ENCODE measurements at regions not wholly inside any gene's neighbourhood (a gene's known extent, or its start where the extent isn't known, plus 50 kb on each side); places are given as distances from the start of the nearest gene placed in this dataset.
A peak's percentile ranks its signal among the peaks of the same experiment; 100 is the strongest.

GRCh38 chr1:184824691-184825323 is 70.1 kb upstream of the EDEM3 start:
- no peak for DNase-seq
- H3K4me3 ChIP-seq, result no peak overlapping the region
- peak overlapping the region in 1 of 2 donors; percentile 77 for H3K27ac ChIP-seq
- peaks cover 0 to 43% of the 10 kb centered on the region in 2 donors for H3K36me3 ChIP-seq
- H3K27me3 ChIP-seq, result no peaks in the 10 kb centered on the region
- TF ChIP-seq CTCF (IDR thresholded peaks at IDR 0.05), result no peak
- H3K9me3 ChIP-seq, result no peaks in the 10 kb centered on the region
- intact Hi-C loops (cut with DNase I), result no loop called here
- peaks cover 5 to 38% of the 10 kb centered on the region in 2 donors for H3K4me1 ChIP-seq
- peak; percentile 25 for ATAC-seq

GRCh38 chr1:184823080-184823479 is 68.4 kb upstream of the EDEM3 start:
- ATAC-seq (no peak), DNase-seq (no peak)
- H3K4me1 ChIP-seq, result peaks cover 5 to 38% of the 10 kb centered on the region in 2 donors
- peak overlapping the region in 1 of 2 donors; percentile 77 for H3K27ac ChIP-seq
- H3K36me3 ChIP-seq, result peaks cover 0 to 52% of the 10 kb centered on the region in 2 donors
- H3K4me3 ChIP-seq, result no peak overlapping the region
- no peak for TF ChIP-seq CTCF (IDR thresholded peaks at IDR 0.05)
- H3K27me3 ChIP-seq, result no peaks in the 10 kb centered on the region
- no peaks in the 10 kb centered on the region for H3K9me3 ChIP-seq
- intact Hi-C loops (cut with DNase I), result no loop called here

- intact Hi-C loops (cut with DNase I), result no loop called here
- H3K4me3 ChIP-seq, result no peak overlapping the region
- no peaks in the 10 kb centered on the region for H3K27me3 ChIP-seq
- ATAC-seq (no peak), DNase-seq (no peak)
- TF ChIP-seq CTCF (IDR thresholded peaks at IDR 0.05), result no peak
- peaks cover 0 to 61% of the 10 kb centered on the region in 2 donors for H3K36me3 ChIP-seq
- no peak overlapping the region for H3K27ac ChIP-seq
- peaks cover 5 to 38% of the 10 kb centered on the region in 2 donors for H3K4me1 ChIP-seq
- no peaks in the 10 kb centered on the region for H3K9me3 ChIP-seq
Measured at GRCh38 chr1:184822267-184822666, 67.6 kb upstream of the EDEM3 start.

- no peak overlapping the region for H3K27ac ChIP-seq
- H3K27me3 ChIP-seq, result no peaks in the 10 kb centered on the region
- DNase-seq, result no peak
- no peaks in the 10 kb centered on the region for H3K9me3 ChIP-seq
- H3K4me3 ChIP-seq, result no peak overlapping the region
- TF ChIP-seq CTCF (IDR thresholded peaks at IDR 0.05), result no peak
- intact Hi-C loops (cut with DNase I), result no loop called here
- H3K4me1 ChIP-seq, result peaks cover 5 to 38% of the 10 kb centered on the region in 2 donors
- no peak for ATAC-seq
- H3K36me3 ChIP-seq, result peaks cover 0 to 61% of the 10 kb centered on the region in 2 donors
Measured at GRCh38 chr1:184821658-184822057, 67.0 kb upstream of the EDEM3 start.

GRCh38 chr1:184820956-184821355 is 66.3 kb upstream of the EDEM3 start:
- no peak for TF ChIP-seq CTCF (IDR thresholded peaks at IDR 0.05)
- Histone ChIP-seq H3K27me3 (no peaks in the 10 kb centered on the region), H3K4me1 (peaks cover 0 to 31% of the 10 kb centered on the region in 2 donors), H3K36me3 (peaks cover 0 to 66% of the 10 kb centered on the region in 2 donors), H3K4me3 (no peak overlapping the region), H3K27ac (no peak overlapping the region), H3K9me3 (no peaks in the 10 kb centered on the region)
- intact Hi-C loops (cut with DNase I), result no loop called here
- DNase-seq (no peak), ATAC-seq (no peak)

Measured in left lung (tissue), 4 donors.